GM12865 (cell line): ENCODE measurements at regions not wholly inside any gene's neighbourhood (a gene's known extent, or its start where the extent isn't known, plus 50 kb on each side); places are given as distances from the start of the nearest gene placed in this dataset.

Experiments used
- DNase-seq: peaks from one replicate; pipeline ENCODE4 v3.0.0; 2010; ENCODE audit warnings: low read depth
- H3K4me3 ChIP-seq: 2 replicates; pipeline ENCODE4 v1.5.1; 2011; ENCODE audit warnings: mild to moderate bottlenecking, low read depth, low read length, control low read depth
- CTCF ChIP-seq: IDR thresholded peaks from 2 replicates; pipeline ENCODE4 v1.5.1; 2011; ENCODE audit warnings: low read length, control low read depth, low read depth, inconsistent platforms; ENCODE audit not compliant: insufficient read depth; ENCODE audit errors: missing control alignments

- DNase-seq, result no peak
- TF ChIP-seq CTCF, result no peak
- H3K4me3 ChIP-seq, result no peak overlapping the region
Measured at GRCh38 chr21:32132409-32132808, 146.4 kb downstream of the MIS18A start.

- no peak overlapping the region for H3K4me3 ChIP-seq
- peak; percentile 42 for DNase-seq
- TF ChIP-seq CTCF, result no peak
Measured at GRCh38 chr21:32131960-32132359, 146.9 kb downstream of the MIS18A start.

- H3K4me3 ChIP-seq, result no peak overlapping the region
- no peak for TF ChIP-seq CTCF
- DNase-seq, result no peak
Measured at GRCh38 chr21:32131164-32131563, 147.7 kb downstream of the MIS18A start.

GRCh38 chr21:32130031-32130891 lies 148.6 kb downstream of the MIS18A start:
- TF ChIP-seq CTCF, result no peak
- H3K4me3 ChIP-seq, result no peak overlapping the region
- no peak for DNase-seq

DNA sequence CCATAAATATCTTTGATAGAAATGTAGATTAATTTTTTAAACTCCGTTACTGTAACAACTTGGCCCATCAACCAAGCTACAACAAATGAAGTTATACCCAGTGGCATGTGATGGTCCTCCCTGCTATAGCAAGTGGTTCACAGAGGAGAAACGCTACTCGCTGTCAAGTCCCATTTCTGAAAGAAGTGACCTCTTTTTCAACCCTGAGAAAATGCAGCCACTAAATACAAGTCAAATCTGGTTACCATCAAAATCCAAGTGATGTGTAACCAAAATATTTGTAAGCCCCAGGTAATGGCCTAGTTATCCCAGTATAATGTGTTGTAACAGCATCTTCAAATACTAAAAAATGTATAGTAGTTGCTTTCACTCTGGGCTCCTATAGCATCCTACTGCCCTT lies 151.8 kb downstream of the MIS18A start:
- no peak for DNase-seq
- H3K4me3 ChIP-seq, result no peak overlapping the region
- TF ChIP-seq CTCF, result no peak

- no peak overlapping the region for H3K4me3 ChIP-seq
- no peak for DNase-seq
- no peak for TF ChIP-seq CTCF
Measured at GRCh38 chr21:32122082-32122481, 156.8 kb downstream of the MIS18A start.

GRCh38 chr21:32120230-32120629 lies 158.6 kb downstream of the MIS18A start:
- no peak for DNase-seq
- TF ChIP-seq CTCF, result no peak
- H3K4me3 ChIP-seq, result no peak overlapping the region
